Fibroblast of lung (primary cell): ENCODE measurements at regions not wholly inside any gene's neighbourhood (a gene's known extent, or its start where the extent isn't known, plus 50 kb on each side); places are given as distances from the start of the nearest gene placed in this dataset.

Source experiments
- DNase-seq, 2 donors: peaks; one replicate each; pipeline versions ENCODE4 v3.0.0 to v3.0.0-alpha.2; 2010; ENCODE audit warnings: low read depth in 2 of 2
- H2AFZ ChIP-seq: 2 replicates; pipeline ENCODE4 v1.5.1; 2012; ENCODE audit warnings: low read length, control low read depth, inconsistent platforms
- H3K27ac ChIP-seq: 2 replicates; pipeline ENCODE4 v1.5.1; 2011; ENCODE audit warnings: low read length, control low read depth; ENCODE audit not compliant: insufficient read depth
- H3K27me3 ChIP-seq: 2 replicates; pipeline ENCODE4 v1.5.1; 2011; ENCODE audit warnings: mild to moderate bottlenecking, low read length; ENCODE audit not compliant: control insufficient read depth, insufficient read depth
- H3K36me3 ChIP-seq: 2 replicates; pipeline ENCODE4 v1.5.1; 2011; ENCODE audit warnings: low read length; ENCODE audit not compliant: control insufficient read depth, insufficient read depth
- H3K4me1 ChIP-seq: 2 replicates; pipeline ENCODE4 v1.5.1; 2011; ENCODE audit warnings: low read length; ENCODE audit not compliant: control insufficient read depth, insufficient read depth; ENCODE audit errors: extremely low read depth
- H3K4me2 ChIP-seq: 2 replicates; pipeline ENCODE4 v1.5.1; 2011; ENCODE audit warnings: low read length, control low read depth; ENCODE audit not compliant: insufficient read depth; ENCODE audit errors: extremely low read depth
- H3K4me3 ChIP-seq, 4 experiments: fragments of 200-600 bp in 1 of 4; sonication (generic) in 1 of 4; replicated peaks in 1 of 4; 2 replicates each; pipeline ENCODE4 v1.5.1; 2011 to 2016; ENCODE audit warnings: low read length in 4 of 4, low read depth in 3 of 4, mild to moderate bottlenecking in 3 of 4, control low read depth in 2 of 4, inconsistent platforms in 1 of 4, mixed read lengths in 1 of 4; ENCODE audit not compliant: insufficient read depth in 1 of 4; ENCODE audit errors: control extremely low read depth in 1 of 4
- H3K79me2 ChIP-seq: 2 replicates; pipeline ENCODE4 v1.5.1; 2012; ENCODE audit warnings: mild to moderate bottlenecking, low read length, inconsistent platforms; ENCODE audit not compliant: control insufficient read depth, insufficient read depth
- H3K9ac ChIP-seq: 2 replicates; pipeline ENCODE4 v1.5.1; 2011; ENCODE audit warnings: mild to moderate bottlenecking, low read length, control low read depth; ENCODE audit not compliant: insufficient read depth
- H3K9me3 ChIP-seq: 2 replicates; pipeline ENCODE4 v1.5.1; 2012; ENCODE audit warnings: low read depth, low read length; ENCODE audit not compliant: control insufficient read depth, insufficient read depth
- H4K20me1 ChIP-seq: 2 replicates; pipeline ENCODE4 v1.5.1; 2011; ENCODE audit warnings: low read length; ENCODE audit not compliant: control insufficient read depth, insufficient read depth; ENCODE audit errors: extremely low read depth
- EZH2 ChIP-seq: IDR thresholded peaks from 2 replicates; pipeline ENCODE4 v1.5.1; 2012; ENCODE audit warnings: low read length, control low read depth, mild to moderate bottlenecking; ENCODE audit errors: missing control alignments
- TF ChIP-seq, protein P1 (sequence below), 2 donors: IDR thresholded peaks in 1 of 2; conservative IDR thresholded peaks in 1 of 2; 1 replicate in 1 of 2; 2 replicates in 1 of 2; pipeline ENCODE4 v1.5.1; 2011 to 2012; ENCODE audit warnings: low read length in 2 of 2, control low read depth in 1 of 2, inconsistent platforms in 1 of 2, low read depth in 1 of 2, mild to moderate bottlenecking in 1 of 2

DNA sequence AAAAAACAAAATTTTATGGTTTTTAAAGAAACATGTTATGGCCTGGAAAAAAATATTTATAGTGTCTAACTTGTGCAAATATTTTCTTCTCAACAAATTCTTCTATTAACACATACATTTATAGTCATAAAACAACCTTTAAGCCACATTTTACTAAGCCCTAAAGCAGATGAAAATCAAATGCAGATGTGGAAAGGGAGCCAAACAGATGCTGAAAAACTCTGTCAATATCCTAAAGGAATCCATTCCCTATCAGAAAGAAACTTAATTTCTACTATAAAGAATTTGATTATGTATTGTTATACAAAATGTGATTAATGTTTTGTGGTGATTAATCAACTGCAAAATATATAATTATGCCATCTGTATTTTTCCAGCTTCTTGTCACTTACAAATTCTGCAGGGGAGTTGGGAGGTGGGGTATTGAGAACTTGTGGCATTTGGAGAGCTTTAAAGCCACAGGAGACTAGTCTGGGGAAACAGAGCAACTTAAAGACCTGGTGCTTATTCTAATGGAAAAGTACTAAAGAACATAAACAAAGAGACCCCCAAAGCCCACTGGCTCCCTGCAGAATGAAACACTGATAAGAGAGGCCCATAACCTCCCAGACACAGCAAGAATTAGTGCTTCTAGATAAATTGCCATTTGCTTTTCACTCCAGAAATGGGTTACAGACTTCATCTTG, 1721.0 kb upstream of the PIK3C3 start:
- H3K9me3 ChIP-seq, result no peaks in the 10 kb centered on the region
- H3K36me3 ChIP-seq, result no peaks in the 10 kb centered on the region
- TF ChIP-seq EZH2, result no peak
- TF ChIP-seq, protein P1, sequence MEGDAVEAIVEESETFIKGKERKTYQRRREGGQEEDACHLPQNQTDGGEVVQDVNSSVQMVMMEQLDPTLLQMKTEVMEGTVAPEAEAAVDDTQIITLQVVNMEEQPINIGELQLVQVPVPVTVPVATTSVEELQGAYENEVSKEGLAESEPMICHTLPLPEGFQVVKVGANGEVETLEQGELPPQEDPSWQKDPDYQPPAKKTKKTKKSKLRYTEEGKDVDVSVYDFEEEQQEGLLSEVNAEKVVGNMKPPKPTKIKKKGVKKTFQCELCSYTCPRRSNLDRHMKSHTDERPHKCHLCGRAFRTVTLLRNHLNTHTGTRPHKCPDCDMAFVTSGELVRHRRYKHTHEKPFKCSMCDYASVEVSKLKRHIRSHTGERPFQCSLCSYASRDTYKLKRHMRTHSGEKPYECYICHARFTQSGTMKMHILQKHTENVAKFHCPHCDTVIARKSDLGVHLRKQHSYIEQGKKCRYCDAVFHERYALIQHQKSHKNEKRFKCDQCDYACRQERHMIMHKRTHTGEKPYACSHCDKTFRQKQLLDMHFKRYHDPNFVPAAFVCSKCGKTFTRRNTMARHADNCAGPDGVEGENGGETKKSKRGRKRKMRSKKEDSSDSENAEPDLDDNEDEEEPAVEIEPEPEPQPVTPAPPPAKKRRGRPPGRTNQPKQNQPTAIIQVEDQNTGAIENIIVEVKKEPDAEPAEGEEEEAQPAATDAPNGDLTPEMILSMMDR (conservative IDR thresholded peaks at IDR 0.05 in 1 of 2, IDR thresholded peaks at IDR 0.05 in 1 of 2; ENCODE audit: low read depth in 1 of 2, low read length in 2 of 2), result no peak
- H3K4me3 ChIP-seq, result no peak overlapping the region
- no peak overlapping the region for H3K4me2 ChIP-seq
- H3K27me3 ChIP-seq, result no peaks in the 10 kb centered on the region
- H3K79me2 ChIP-seq, result no peaks in the 10 kb centered on the region
- H3K9ac ChIP-seq, result no peak overlapping the region
- H3K4me1 ChIP-seq, result no peaks in the 10 kb centered on the region
- no peak overlapping the region for H2AFZ ChIP-seq
- no peak for DNase-seq
- no peaks in the 10 kb centered on the region for H4K20me1 ChIP-seq
- H3K27ac ChIP-seq, result no peak overlapping the region

- Histone ChIP-seq H3K79me2 (no peaks in the 10 kb centered on the region), H3K4me2 (no peak overlapping the region), H3K36me3 (no peaks in the 10 kb centered on the region), H4K20me1 (no peaks in the 10 kb centered on the region), H2AFZ (no peak overlapping the region), H3K27ac (no peak overlapping the region), H3K9ac (no peak overlapping the region), H3K4me3 (no peak overlapping the region), H3K27me3 (no peaks in the 10 kb centered on the region), H3K9me3 (no peaks in the 10 kb centered on the region), H3K4me1 (no peaks in the 10 kb centered on the region)
- peak; percentile 39 to 75 for DNase-seq
- TF ChIP-seq, protein P1 (conservative IDR thresholded peaks at IDR 0.05 in 1 of 2, IDR thresholded peaks at IDR 0.05 in 1 of 2; ENCODE audit: low read depth in 1 of 2, low read length in 2 of 2), result no peak
- TF ChIP-seq EZH2, result no peak
Measured at GRCh38 chr18:40222776-40223175, 1732.3 kb upstream of the PIK3C3 start.

DNA sequence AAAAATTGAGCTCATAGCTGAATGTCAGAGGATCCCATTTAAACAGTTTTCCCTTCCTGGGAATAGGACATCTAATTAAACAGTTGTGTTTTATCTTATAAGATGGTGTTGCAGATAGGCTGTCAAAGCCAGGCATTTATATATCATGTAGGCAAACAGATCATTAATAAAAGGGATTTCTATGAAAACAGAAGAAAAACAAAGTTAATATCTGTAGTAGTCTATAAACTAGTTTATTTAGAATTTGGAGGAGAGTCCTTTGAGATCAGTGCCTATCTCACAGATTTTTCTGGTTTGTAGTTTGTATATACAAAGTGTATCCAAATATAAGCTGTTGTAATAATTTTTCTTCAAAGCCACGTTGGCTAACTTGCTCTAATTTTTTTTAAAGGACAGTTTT, 1738.2 kb upstream of the PIK3C3 start:
- Histone ChIP-seq H3K9me3 (no peaks in the 10 kb centered on the region), H3K79me2 (no peaks in the 10 kb centered on the region), H3K4me1 (no peaks in the 10 kb centered on the region), H2AFZ (no peak overlapping the region), H3K27me3 (no peaks in the 10 kb centered on the region), H3K36me3 (no peaks in the 10 kb centered on the region), H3K4me2 (no peak overlapping the region), H3K9ac (no peak overlapping the region), H3K27ac (no peak overlapping the region), H4K20me1 (no peaks in the 10 kb centered on the region), H3K4me3 (no peak overlapping the region)
- DNase-seq, result peak in 1 of 2 donors; percentile 13
- TF ChIP-seq, protein P1 (conservative IDR thresholded peaks at IDR 0.05 in 1 of 2, IDR thresholded peaks at IDR 0.05 in 1 of 2; ENCODE audit: low read depth in 1 of 2, low read length in 2 of 2), result no peak
- TF ChIP-seq EZH2, result no peak
